ENCODE measurements at regions not wholly inside any gene's neighbourhood (a gene's known extent, or its start where the extent isn't known, plus 50 kb on each side); places are given as distances from the start of the nearest gene placed in this dataset.

DNA sequence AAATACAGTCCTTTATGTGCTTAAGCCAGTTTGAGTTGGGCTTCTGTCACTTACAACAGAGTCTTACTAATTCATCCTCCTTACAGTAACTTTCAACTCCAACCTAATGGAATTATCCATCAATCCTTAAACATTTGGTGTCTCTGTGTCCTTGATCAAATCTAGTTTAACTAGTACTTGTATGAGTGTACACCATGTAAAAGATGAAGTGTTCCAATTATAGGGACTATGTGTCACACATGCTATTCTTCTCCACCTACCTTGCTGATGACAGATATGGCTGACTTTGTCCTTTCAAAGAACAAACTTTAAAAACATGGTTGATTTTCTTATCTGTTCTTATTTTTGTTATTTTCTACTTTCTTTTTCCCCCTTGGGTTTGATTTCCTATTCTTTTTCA, 60.4 kb upstream of the NBPF3 start:
- Histone ChIP-seq H3K9me3 (peaks cover 0 to 29% (median 13%) of the 10 kb centered on the region in 8 donors), H3K36me3 (no peaks in the 10 kb centered on the region)
- intact Hi-C loops (cut with DNase I; ENCODE audit: low total_unique reads) = no loop called here

DNA sequence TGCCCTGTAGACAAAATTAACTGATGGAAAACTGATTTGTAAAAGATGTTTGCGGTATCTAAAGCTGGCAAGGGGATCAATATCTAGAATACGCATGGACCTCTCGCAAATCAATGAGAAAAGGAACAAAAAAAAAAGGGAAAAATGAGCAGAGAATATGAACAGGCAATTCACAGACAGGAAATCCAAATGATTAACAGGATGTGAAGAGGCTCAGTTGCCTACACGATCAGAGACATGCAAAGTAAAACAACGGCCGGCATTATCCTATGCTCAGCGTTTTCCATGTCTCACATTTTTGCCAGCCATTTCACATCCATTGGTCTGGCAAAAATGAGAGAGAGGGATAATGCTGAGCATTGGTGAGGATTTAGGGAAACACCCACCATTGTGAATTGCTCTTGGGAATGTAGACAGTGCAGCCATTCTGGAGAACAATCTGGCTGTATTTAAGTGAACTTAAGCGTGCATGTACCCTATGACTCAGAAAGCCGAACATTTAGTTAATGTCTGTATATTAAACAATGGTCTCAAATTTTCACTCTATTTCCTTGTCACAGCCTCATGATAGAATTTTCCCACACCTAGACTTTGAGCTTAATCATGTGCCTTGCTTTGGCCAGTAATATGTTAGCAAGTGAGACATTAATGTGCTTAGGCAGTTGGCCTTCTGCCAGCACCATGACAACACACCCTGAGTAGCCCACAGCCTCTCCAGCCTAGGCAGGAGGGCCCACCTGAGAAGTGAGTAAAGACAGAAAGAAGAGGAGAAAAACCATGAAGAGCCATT, 61.0 kb upstream of the NBPF3 start:
- WGBS, 5 donors = 85 to 90% (median 87%) methylated on average over 9 of the region's 9 CpGs

More for the DNA sequence above, 60.4 kb upstream of the NBPF3 start:
- H3K4me3 ChIP-seq = no peak overlapping the region
- TF ChIP-seq POLR2AphosphoS5 (IDR thresholded peaks at IDR 0.05) = no peak
- TF ChIP-seq, protein P1, sequence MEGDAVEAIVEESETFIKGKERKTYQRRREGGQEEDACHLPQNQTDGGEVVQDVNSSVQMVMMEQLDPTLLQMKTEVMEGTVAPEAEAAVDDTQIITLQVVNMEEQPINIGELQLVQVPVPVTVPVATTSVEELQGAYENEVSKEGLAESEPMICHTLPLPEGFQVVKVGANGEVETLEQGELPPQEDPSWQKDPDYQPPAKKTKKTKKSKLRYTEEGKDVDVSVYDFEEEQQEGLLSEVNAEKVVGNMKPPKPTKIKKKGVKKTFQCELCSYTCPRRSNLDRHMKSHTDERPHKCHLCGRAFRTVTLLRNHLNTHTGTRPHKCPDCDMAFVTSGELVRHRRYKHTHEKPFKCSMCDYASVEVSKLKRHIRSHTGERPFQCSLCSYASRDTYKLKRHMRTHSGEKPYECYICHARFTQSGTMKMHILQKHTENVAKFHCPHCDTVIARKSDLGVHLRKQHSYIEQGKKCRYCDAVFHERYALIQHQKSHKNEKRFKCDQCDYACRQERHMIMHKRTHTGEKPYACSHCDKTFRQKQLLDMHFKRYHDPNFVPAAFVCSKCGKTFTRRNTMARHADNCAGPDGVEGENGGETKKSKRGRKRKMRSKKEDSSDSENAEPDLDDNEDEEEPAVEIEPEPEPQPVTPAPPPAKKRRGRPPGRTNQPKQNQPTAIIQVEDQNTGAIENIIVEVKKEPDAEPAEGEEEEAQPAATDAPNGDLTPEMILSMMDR (IDR thresholded peaks at IDR 0.05 in 8 of 11, conservative IDR thresholded peaks at IDR 0.05 in 3 of 11) = no peak
- TF ChIP-seq POLR2A (IDR thresholded peaks at IDR 0.05) = no peak
- no peak for DNase-seq
- peaks cover 0 to 63% (median 5%) of the 10 kb centered on the region in 7 donors for H3K27me3 ChIP-seq (replicated peaks in 1 of 7)
- H3K4me1 ChIP-seq = peaks cover 0 to 7% (median 5%) of the 10 kb centered on the region in 6 donors
- H3K27ac ChIP-seq = no peak overlapping the region

DNA sequence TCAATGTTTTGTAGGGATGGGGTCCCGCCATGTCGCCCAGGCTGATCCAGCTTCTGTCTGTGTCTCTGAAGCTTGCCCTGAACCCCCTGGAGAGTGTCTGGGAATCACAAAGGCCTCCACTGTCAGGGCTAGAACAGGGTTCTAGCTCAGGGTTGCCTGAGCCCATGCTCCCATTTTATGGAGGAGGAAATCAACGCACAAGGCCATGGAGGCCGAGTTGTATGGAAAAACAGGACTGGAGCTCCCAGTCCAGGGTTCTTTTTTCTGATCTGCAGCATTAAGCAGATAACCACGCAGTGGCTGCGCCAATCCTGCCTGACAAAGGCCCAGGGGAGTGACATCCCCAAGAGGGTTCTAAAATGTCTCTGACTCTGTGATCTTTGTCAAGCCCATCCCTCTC, 67.6 kb upstream of the NBPF3 start:
- Histone ChIP-seq H3K36me3 (no peaks in the 10 kb centered on the region), H3K4me1 (peaks cover 6 to 10% (median 9%) of the 10 kb centered on the region in 6 donors), H3K27me3 (replicated peaks in 1 of 7) (peaks cover 0 to 3% (median 0%) of the 10 kb centered on the region in 7 donors), H3K27ac (no peak overlapping the region), H3K4me3 (no peak overlapping the region), H3K9me3 (no peaks in the 10 kb centered on the region)
- intact Hi-C loops (cut with DNase I; ENCODE audit: low total_unique reads) = no loop called here
- 88 to 95% (median 88%) methylated on average over 6 of the region's 6 CpGs for WGBS, 5 donors
- TF ChIP-seq POLR2A (IDR thresholded peaks at IDR 0.05) = no peak
- TF ChIP-seq, protein P1 (IDR thresholded peaks at IDR 0.05 in 8 of 11, conservative IDR thresholded peaks at IDR 0.05 in 3 of 11) = no peak
- TF ChIP-seq POLR2AphosphoS5 (IDR thresholded peaks at IDR 0.05) = no peak
- DNase-seq = no peak

More for the DNA sequence above, 61.0 kb upstream of the NBPF3 start:
- Histone ChIP-seq H3K4me1 (peaks cover 0 to under 1% (median 0%) of the 10 kb centered on the region in 6 donors), H3K36me3 (no peaks in the 10 kb centered on the region), H3K9me3 (peaks cover 0 to 29% (median 13%) of the 10 kb centered on the region in 8 donors), H3K27ac (no peak overlapping the region), H3K4me3 (no peak overlapping the region), H3K27me3 (replicated peaks in 1 of 7) (peaks cover 0 to 56% (median 5%) of the 10 kb centered on the region in 7 donors)
- DNase-seq = no peak
- intact Hi-C loops (cut with DNase I; ENCODE audit: low total_unique reads) = no loop called here
- TF ChIP-seq, protein P1 (IDR thresholded peaks at IDR 0.05 in 8 of 11, conservative IDR thresholded peaks at IDR 0.05 in 3 of 11) = no peak
- TF ChIP-seq POLR2AphosphoS5 (IDR thresholded peaks at IDR 0.05) (no peak), POLR2A (IDR thresholded peaks at IDR 0.05) (no peak)

DNA sequence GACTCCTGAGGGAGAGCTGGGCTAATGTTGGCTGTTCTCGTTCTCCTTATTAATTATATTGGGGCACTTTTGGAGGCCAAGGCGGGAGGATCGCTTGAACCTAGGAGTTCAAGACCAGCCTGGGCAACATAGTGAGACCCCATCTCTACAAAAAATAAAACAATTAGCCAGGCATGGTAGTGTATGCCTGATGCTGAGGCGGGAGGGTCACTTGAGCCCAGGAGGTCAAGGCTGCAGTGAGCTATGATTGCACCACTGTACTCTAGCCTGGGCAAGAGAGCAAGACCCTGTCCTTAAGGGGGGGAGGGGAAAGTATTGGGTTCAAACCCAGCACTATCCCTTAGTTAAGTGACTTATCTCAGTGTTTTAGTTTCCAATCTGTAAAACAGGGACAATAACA, 70.0 kb upstream of the NBPF3 start:
- TF ChIP-seq, protein P1 (IDR thresholded peaks at IDR 0.05 in 8 of 11, conservative IDR thresholded peaks at IDR 0.05 in 3 of 11) = no peak
- TF ChIP-seq POLR2AphosphoS5 (IDR thresholded peaks at IDR 0.05) = no peak
- no peak for TF ChIP-seq POLR2A (IDR thresholded peaks at IDR 0.05)
- Histone ChIP-seq H3K36me3 (no peaks in the 10 kb centered on the region), H3K4me3 (no peak overlapping the region), H3K4me1 (peaks cover 6 to 16% (median 9%) of the 10 kb centered on the region in 6 donors), H3K9me3 (no peaks in the 10 kb centered on the region), H3K27ac (no peak overlapping the region), H3K27me3 (replicated peaks in 1 of 7) (no peaks in the 10 kb centered on the region)
- intact Hi-C loops (cut with DNase I; ENCODE audit: low total_unique reads) = no loop called here
- DNase-seq = no peak
- 65 to 93% (median 71%) methylated on average over 4 of the region's 4 CpGs for WGBS, 5 donors
